ENCODE measurements at regions not wholly inside any gene's neighbourhood (a gene's known extent, or its start where the extent isn't known, plus 50 kb on each side); places are given as distances from the start of the nearest gene placed in this dataset.

- TF ChIP-seq ELK1 (IDR thresholded peaks at IDR 0.05; ENCODE audit: borderline replicate concordance, low read depth, low read length) (no peak), CTCF (conservative IDR thresholded peaks at IDR 0.05; ENCODE audit: low read depth, low read length) (no peak), RAD21 (IDR thresholded peaks at IDR 0.05; ENCODE audit: low read length) (no peak), RCOR1 (IDR thresholded peaks at IDR 0.05; ENCODE audit: insufficient replicate concordance, low read length) (no peak), CHD1 (IDR thresholded peaks at IDR 0.05; ENCODE audit: low read depth, low read length) (no peak), POLR2A (IDR thresholded peaks at IDR 0.05; ENCODE audit: low read depth, low read length) (no peak), MXI1 (IDR thresholded peaks at IDR 0.05; ENCODE audit: borderline replicate concordance, low read depth, low read length) (no peak), RFX5 (IDR thresholded peaks at IDR 0.05; ENCODE audit: low read depth, low read length) (no peak), SMC3 (IDR thresholded peaks at IDR 0.05; ENCODE audit: low read depth, low read length) (no peak), BHLHE40 (IDR thresholded peaks at IDR 0.05; ENCODE audit: low read depth, low read length) (no peak), USF2 (IDR thresholded peaks at IDR 0.05; ENCODE audit: low read depth, low read length) (no peak), CEBPB (IDR thresholded peaks at IDR 0.05; ENCODE audit: low read depth, low read length) (no peak), MAZ (IDR thresholded peaks at IDR 0.05; ENCODE audit: borderline replicate concordance, low read depth, low read length) (no peak), MAFK (IDR thresholded peaks at IDR 0.05; ENCODE audit: low read depth, low read length) (no peak)
Observed at GRCh38 chr5:162256711-162257110, 189.1 kb downstream of the GABRG2 start.

Measured in IMR-90 (cell line).